Thyroid gland (tissue), 4 donors: ENCODE measurements at regions not wholly inside any gene's neighbourhood (a gene's known extent, or its start where the extent isn't known, plus 50 kb on each side); places are given as distances from the start of the nearest gene placed in this dataset.

Experiments
- DNase-seq, 2 donors: peaks; one replicate each; pipeline ENCODE4 v3.0.0-alpha.2; 2019
- H3K27ac ChIP-seq, 3 donors: fragments of 200-600 bp; sonication (generic); 1 replicate in 2 of 3; 2 replicates in 1 of 3; pipeline ENCODE4 v1.5.1; 2016 to 2019; ENCODE audit warnings: mild to moderate bottlenecking in 1 of 3, moderate library complexity in 1 of 3
- H3K27me3 ChIP-seq: fragments of 200-600 bp; sonication (generic); one replicate; pipeline ENCODE4 v1.5.1; 2019
- H3K36me3 ChIP-seq, 2 donors: fragments of 200-600 bp; sonication (generic); one replicate each; pipeline ENCODE4 v1.5.1; 2016 to 2019
- H3K4me1 ChIP-seq, 2 donors: fragments of 200-600 bp; sonication (generic); one replicate each; pipeline ENCODE4 v1.5.1; 2017 to 2019
- H3K4me3 ChIP-seq, 3 donors: fragments of 200-600 bp; sonication (generic); replicated peaks in 1 of 3; 1 replicate in 2 of 3; 2 replicates in 1 of 3; pipeline ENCODE4 v1.5.1; 2016; ENCODE audit warnings: mild to moderate bottlenecking in 1 of 3
- H3K9me3 ChIP-seq: fragments of 200-600 bp; sonication (generic); one replicate; pipeline ENCODE4 v1.5.1; 2017
- POLR2A ChIP-seq, 2 donors: fragments of 450-650 bp; IDR thresholded peaks; one replicate each; pipeline ENCODE4 v1.6.1; 2017; ENCODE audit warnings: antibody characterized with exemption in 2 of 2, mild to moderate bottlenecking in 2 of 2, moderate library complexity in 1 of 2
- WGBS, 2 donors: methylation state at CpG; one replicate each; pipeline ENCODE4 v1.1.5; 2017; 5-methylcytosine and 5-hydroxymethylcytosine counted together
- intact Hi-C: fragments of 100-400 bp; cut with DNase I; formaldehyde crosslinking; loops from one replicate; pipeline ENCODE4 v1.15.1; 2023
- TF ChIP-seq, protein P1 (sequence below), 6 experiments: fragments of 200-600 bp in 3 of 6; fragments of 450-650 bp in 3 of 6; sonication (generic) in 3 of 6; IDR thresholded peaks; one replicate each; pipeline ENCODE4 v1.5.1; 2016 to 2019; ENCODE audit warnings: antibody characterized with exemption in 6 of 6, mild to moderate bottlenecking in 2 of 6, inconsistent platforms in 1 of 6, moderate library complexity in 1 of 6

DNA sequence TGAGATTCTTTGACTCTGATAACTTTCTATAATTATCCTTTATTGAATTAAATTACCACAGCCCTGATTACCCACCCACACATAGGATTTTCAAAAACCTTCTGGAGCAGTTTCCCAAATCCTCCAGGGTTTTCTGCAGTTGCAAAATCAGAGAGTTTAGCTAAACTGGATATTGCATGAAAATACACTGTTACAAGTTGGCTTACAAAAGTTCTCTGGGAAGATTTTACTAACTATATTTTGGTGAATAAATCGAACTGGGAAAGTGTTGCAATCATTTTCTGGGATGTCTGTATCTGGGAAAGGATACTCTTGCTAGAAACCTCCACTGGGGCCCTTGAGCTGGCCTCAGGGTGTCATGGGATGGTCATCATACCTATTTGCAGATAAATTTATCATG lies 97.6 kb upstream of the STMND1 start:
- H3K27ac ChIP-seq, result no peak overlapping the region
- H3K27me3 ChIP-seq, result no peaks in the 10 kb centered on the region
- H3K36me3 ChIP-seq, result no peaks in the 10 kb centered on the region
- no peak for DNase-seq
- no peaks in the 10 kb centered on the region for H3K4me1 ChIP-seq
- H3K9me3 ChIP-seq, result no peaks in the 10 kb centered on the region
- intact Hi-C loops, result no loop called here
- H3K4me3 ChIP-seq, result no peak overlapping the region
- TF ChIP-seq, protein P1, sequence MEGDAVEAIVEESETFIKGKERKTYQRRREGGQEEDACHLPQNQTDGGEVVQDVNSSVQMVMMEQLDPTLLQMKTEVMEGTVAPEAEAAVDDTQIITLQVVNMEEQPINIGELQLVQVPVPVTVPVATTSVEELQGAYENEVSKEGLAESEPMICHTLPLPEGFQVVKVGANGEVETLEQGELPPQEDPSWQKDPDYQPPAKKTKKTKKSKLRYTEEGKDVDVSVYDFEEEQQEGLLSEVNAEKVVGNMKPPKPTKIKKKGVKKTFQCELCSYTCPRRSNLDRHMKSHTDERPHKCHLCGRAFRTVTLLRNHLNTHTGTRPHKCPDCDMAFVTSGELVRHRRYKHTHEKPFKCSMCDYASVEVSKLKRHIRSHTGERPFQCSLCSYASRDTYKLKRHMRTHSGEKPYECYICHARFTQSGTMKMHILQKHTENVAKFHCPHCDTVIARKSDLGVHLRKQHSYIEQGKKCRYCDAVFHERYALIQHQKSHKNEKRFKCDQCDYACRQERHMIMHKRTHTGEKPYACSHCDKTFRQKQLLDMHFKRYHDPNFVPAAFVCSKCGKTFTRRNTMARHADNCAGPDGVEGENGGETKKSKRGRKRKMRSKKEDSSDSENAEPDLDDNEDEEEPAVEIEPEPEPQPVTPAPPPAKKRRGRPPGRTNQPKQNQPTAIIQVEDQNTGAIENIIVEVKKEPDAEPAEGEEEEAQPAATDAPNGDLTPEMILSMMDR (IDR thresholded peaks at IDR 0.05), result no peak
- no peak for TF ChIP-seq POLR2A (IDR thresholded peaks at IDR 0.05)
- 50 to 52% methylated on average over 1 of the region's 1 CpG for WGBS, 2 donors

DNA sequence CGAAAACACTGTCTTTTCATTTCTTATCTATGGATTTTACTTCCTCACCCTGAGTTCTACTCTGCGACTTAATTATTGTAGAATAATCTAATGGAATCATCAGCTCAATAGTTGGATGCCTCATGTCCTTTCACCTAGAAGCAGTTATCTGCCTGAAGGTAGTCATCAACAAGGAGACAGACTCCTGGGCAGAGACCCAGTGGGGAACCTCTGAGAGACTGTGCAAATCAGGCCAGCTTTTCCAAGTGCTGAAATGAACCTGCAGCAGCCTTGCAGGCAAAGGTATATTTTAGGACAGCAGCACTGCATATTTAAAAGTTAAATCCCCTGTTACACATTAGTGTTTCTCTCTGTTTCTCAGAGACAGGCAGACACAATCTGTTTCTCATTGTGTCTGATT lies 99.7 kb upstream of the STMND1 start:
- TF ChIP-seq, protein P1 (IDR thresholded peaks at IDR 0.05), result no peak
- TF ChIP-seq POLR2A (IDR thresholded peaks at IDR 0.05), result no peak
- Histone ChIP-seq H3K36me3 (no peaks in the 10 kb centered on the region), H3K9me3 (no peaks in the 10 kb centered on the region), H3K4me3 (no peak overlapping the region), H3K4me1 (peaks cover 0 to 2% of the 10 kb centered on the region in 2 donors), H3K27ac (no peak overlapping the region), H3K27me3 (no peaks in the 10 kb centered on the region)
- intact Hi-C loops, result no loop called here
- WGBS, 2 donors, result 88 to 93% methylated on average over 2 of the region's 2 CpGs
- no peak for DNase-seq

DNA sequence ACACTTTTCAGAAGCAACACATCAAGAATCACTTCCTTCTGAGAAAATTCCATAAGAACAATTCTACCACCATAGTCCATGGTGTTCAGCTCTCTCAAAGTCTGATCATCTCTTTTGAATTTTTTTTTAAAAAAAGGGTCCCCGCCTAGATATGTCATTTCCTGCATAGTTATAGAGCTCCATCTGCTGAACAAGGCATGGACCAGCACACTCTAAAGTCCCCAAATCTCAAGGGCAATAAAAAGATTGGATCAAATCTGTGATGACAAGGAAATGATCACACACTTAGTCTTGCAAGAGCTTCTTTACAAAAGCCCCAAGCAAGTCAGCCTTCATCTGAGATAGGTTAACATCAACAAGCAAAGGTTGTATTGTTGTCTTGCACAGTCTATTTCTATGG lies 100.7 kb upstream of the STMND1 start:
- no peak for TF ChIP-seq POLR2A (IDR thresholded peaks at IDR 0.05)
- TF ChIP-seq, protein P1 (IDR thresholded peaks at IDR 0.05), result no peak
- H3K36me3 ChIP-seq, result no peaks in the 10 kb centered on the region
- H3K27me3 ChIP-seq, result no peaks in the 10 kb centered on the region
- no peak overlapping the region for H3K4me3 ChIP-seq
- H3K9me3 ChIP-seq, result no peaks in the 10 kb centered on the region
- peaks cover 0 to 2% of the 10 kb centered on the region in 2 donors for H3K4me1 ChIP-seq
- H3K27ac ChIP-seq, result no peak overlapping the region
- DNase-seq, result no peak
- 75 to 88% methylated on average over 1 of the region's 1 CpG for WGBS, 2 donors
- intact Hi-C loops, result no loop called here

DNA sequence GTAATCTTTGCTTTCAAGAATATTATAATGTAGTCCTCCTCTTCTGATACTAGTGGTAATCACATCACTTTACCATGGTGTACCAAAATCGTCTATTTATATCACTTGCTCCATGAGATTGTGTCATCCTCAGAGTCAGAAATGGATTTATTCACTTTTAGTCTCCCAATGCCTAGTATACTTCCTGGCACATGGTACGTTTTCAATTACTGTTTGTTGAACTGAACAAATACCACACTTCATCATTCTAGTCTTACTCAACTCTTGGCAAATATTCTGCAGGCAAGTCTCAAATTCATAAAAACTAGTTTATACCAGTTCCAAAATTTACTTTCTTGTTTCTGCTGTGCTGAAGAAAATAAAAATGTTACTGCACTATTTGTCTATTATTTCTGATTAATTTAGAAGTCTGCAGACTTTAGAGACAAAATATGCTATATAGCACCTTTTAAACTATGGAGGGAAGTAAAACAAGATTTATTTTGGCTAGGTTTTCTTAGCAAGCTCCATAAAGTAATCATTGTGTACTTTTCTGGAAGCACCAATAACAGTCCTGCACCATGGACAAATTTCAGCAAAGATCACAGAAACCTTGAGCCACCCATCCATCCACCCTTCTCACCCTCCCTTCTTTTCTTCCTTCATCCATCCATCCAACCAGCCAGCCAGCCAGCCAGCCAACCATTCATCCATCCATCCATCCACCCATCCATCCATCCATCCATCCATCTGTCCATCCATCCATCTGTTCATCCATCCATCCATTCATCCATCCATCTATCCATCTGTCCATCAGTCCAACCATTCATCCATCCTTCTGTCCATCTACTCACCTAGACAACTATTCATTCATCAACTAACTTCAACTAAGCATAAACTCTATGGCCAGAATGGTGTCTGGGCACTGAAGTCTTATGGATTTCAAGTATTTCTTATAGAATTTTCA lies 102.1 kb upstream of the STMND1 start:
- Histone ChIP-seq H3K4me1 (peaks cover 0 to 2% of the 10 kb centered on the region in 2 donors), H3K4me3 (no peak overlapping the region), H3K27ac (no peak overlapping the region), H3K27me3 (no peaks in the 10 kb centered on the region), H3K36me3 (no peaks in the 10 kb centered on the region), H3K9me3 (no peaks in the 10 kb centered on the region)
- 44 to 53% methylated on average over 2 of the region's 2 CpGs for WGBS, 2 donors
- TF ChIP-seq, protein P1 (IDR thresholded peaks at IDR 0.05), result no peak
- no peak for TF ChIP-seq POLR2A (IDR thresholded peaks at IDR 0.05)
- intact Hi-C loops, result no loop called here
- no peak for DNase-seq

DNA sequence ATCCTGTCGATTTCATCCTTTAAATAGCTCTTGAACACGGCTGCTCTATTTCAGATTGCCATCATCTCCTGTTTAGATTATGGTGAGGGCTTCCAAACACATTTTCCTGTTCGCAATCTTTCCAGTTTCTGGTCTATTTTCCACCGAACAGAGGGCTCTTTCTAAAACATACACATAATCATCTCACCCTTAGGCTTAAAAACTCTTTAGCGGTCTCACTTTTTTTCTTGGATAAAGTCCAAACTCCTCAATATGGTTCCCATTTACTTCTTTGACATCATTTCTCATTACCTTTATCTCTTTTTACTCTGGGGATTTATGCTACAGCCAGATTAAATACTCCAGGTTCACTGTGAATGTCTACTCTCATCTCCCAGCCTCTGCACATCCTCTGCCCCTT lies 103.4 kb upstream of the STMND1 start:
- peaks cover 0 to 2% of the 10 kb centered on the region in 2 donors for H3K4me1 ChIP-seq
- H3K27me3 ChIP-seq, result no peaks in the 10 kb centered on the region
- no peaks in the 10 kb centered on the region for H3K9me3 ChIP-seq
- TF ChIP-seq, protein P1 (IDR thresholded peaks at IDR 0.05), result no peak
- no peak for TF ChIP-seq POLR2A (IDR thresholded peaks at IDR 0.05)
- H3K4me3 ChIP-seq, result no peak overlapping the region
- DNase-seq, result no peak
- no peaks in the 10 kb centered on the region for H3K36me3 ChIP-seq
- WGBS, 2 donors, result 79 to 83% methylated on average over 5 of the region's 5 CpGs
- intact Hi-C loops, result no loop called here
- H3K27ac ChIP-seq, result no peak overlapping the region
